Common myeloid progenitor, CD34-positive (primary cell): ENCODE measurements at regions not wholly inside any gene's neighbourhood (a gene's known extent, or its start where the extent isn't known, plus 50 kb on each side); places are given as distances from the start of the nearest gene placed in this dataset.
A peak's percentile ranks its signal among the peaks of the same experiment; 100 is the strongest.

Experiments used
- CTCF ChIA-PET: fragments of 350-600 bp; sonication (Branson Sonifier 250); formaldehyde crosslinking; loops from one replicate; lab custom pipeline; 2021; ENCODE audit warnings: antibody characterized with exemption; lab: Charles Lee
- POLR2A ChIA-PET: fragments of 350-600 bp; sonication (Branson Sonifier 250); formaldehyde crosslinking; loops from one replicate; lab custom pipeline; 2021; ENCODE audit warnings: antibody characterized with exemption; lab: Charles Lee
- DNase-seq, 3 donors: peaks; one replicate each; pipeline versions ENCODE4 v3.0.0 to v3.0.0-alpha.2; 2013
- H3K27ac ChIP-seq, 2 experiments: 1 replicate in 1 of 2; 2 replicates in 1 of 2; pipeline ENCODE4 v1.7.0; 2013; ENCODE audit warnings: inconsistent platforms in 2 of 2, low read length in 2 of 2, mild to moderate bottlenecking in 2 of 2, low read depth in 1 of 2, moderate library complexity in 1 of 2; ENCODE audit not compliant: severe bottlenecking in 2 of 2, insufficient read depth in 1 of 2, poor library complexity in 1 of 2
- H3K27me3 ChIP-seq, 5 experiments: replicated peaks in 2 of 5; 1 replicate in 3 of 5; 2 replicates in 2 of 5; pipeline versions ENCODE4 v1.6.1 to v1.7.0; 2013; ENCODE audit warnings: low read length in 4 of 5, mild to moderate bottlenecking in 2 of 5, moderate library complexity in 2 of 5, inconsistent platforms in 1 of 5; ENCODE audit not compliant: insufficient read depth in 5 of 5, control insufficient read depth in 4 of 5
- H3K36me3 ChIP-seq, 4 experiments: 1 replicate in 2 of 4; 2 replicates in 2 of 4; pipeline versions ENCODE4 v1.6.1 to v1.7.0; 2013; ENCODE audit warnings: low read length in 3 of 4, control low read depth in 1 of 4, mild to moderate bottlenecking in 1 of 4; ENCODE audit not compliant: control insufficient read depth in 4 of 4, insufficient read depth in 4 of 4
- H3K4me1 ChIP-seq, 4 experiments: 1 replicate in 3 of 4; 2 replicates in 1 of 4; pipeline versions ENCODE4 v1.6.1 to v1.7.1; 2013; ENCODE audit warnings: low read length in 3 of 4, mild to moderate bottlenecking in 3 of 4, control low read depth in 1 of 4, inconsistent platforms in 1 of 4, moderate library complexity in 1 of 4; ENCODE audit not compliant: control insufficient read depth in 4 of 4, insufficient read depth in 4 of 4; ENCODE audit errors: control extremely low read depth in 1 of 4
- H3K4me3 ChIP-seq, 7 experiments: 1 replicate in 4 of 7; 2 replicates in 3 of 7; pipeline versions ENCODE4 v1.5.1 to v1.7.0; 2013; ENCODE audit warnings: mild to moderate bottlenecking in 7 of 7, low read length in 6 of 7, moderate library complexity in 6 of 7, inconsistent platforms in 2 of 7, low read depth in 2 of 7, control low read depth in 1 of 7; ENCODE audit not compliant: insufficient read depth in 4 of 7, control insufficient read depth in 1 of 7; ENCODE audit errors: extremely low read depth in 1 of 7
- H3K9me3 ChIP-seq, 5 experiments: 1 replicate in 4 of 5; 2 replicates in 1 of 5; pipeline versions ENCODE4 v1.6.1 to v1.7.1; 2013; ENCODE audit warnings: low read length in 4 of 5, mild to moderate bottlenecking in 2 of 5, inconsistent platforms in 1 of 5, low read depth in 1 of 5, moderate library complexity in 1 of 5; ENCODE audit not compliant: control insufficient read depth in 4 of 5, insufficient read depth in 2 of 5; ENCODE audit errors: control extremely low read depth in 1 of 5
- WGBS: methylation state at CpG from one replicate; pipeline ENCODE4 v1.1.5; 2013; ENCODE audit not compliant: insufficient coverage; 5-methylcytosine and 5-hydroxymethylcytosine counted together

- H3K4me3 ChIP-seq: no peak overlapping the region
- no peaks in the 10 kb centered on the region for H3K9me3 ChIP-seq
- no peaks in the 10 kb centered on the region for H3K4me1 ChIP-seq
- no peak for DNase-seq
- H3K27ac ChIP-seq: no peak overlapping the region
- CTCF ChIA-PET: no interaction called here
- no peaks in the 10 kb centered on the region for H3K36me3 ChIP-seq
- H3K27me3 ChIP-seq: no peaks in the 10 kb centered on the region
- POLR2A ChIA-PET: no interaction called here
These were observed 1985.1 kb downstream of the C4orf33 start for GRCh38 chr4:131081069-131081468.

GRCh38 chr4:131084997-131085396 lies 1989.0 kb downstream of the C4orf33 start:
- Histone ChIP-seq H3K4me1 (no peaks in the 10 kb centered on the region), H3K9me3 (no peaks in the 10 kb centered on the region), H3K4me3 (no peak overlapping the region), H3K36me3 (no peaks in the 10 kb centered on the region), H3K27me3 (no peaks in the 10 kb centered on the region), H3K27ac (no peak overlapping the region)
- POLR2A ChIA-PET: no interaction called here
- CTCF ChIA-PET: no interaction called here
- WGBS: no CpG with 5 or more reads among the region's 3 CpGs
- DNase-seq: no peak

GRCh38 chr4:131091896-131092295 lies 1995.9 kb downstream of the C4orf33 start:
- Histone ChIP-seq H3K9me3 (no peaks in the 10 kb centered on the region), H3K27me3 (no peaks in the 10 kb centered on the region), H3K4me1 (no peaks in the 10 kb centered on the region), H3K27ac (no peak overlapping the region), H3K4me3 (no peak overlapping the region), H3K36me3 (no peaks in the 10 kb centered on the region)
- POLR2A ChIA-PET: no interaction called here
- peak; percentile 20 to 43 (median 40) for DNase-seq
- CTCF ChIA-PET: no interaction called here

- 100% methylated on average over 2 of the region's 2 CpGs for WGBS
These were observed 1997.4 kb downstream of the C4orf33 start for GRCh38 chr4:131093303-131093702.

GRCh38 chr4:131098976-131099375 lies 2003.0 kb downstream of the C4orf33 start:
- Histone ChIP-seq H3K27me3 (no peaks in the 10 kb centered on the region), H3K4me3 (no peak overlapping the region), H3K27ac (no peak overlapping the region), H3K4me1 (no peaks in the 10 kb centered on the region), H3K36me3 (no peaks in the 10 kb centered on the region), H3K9me3 (no peaks in the 10 kb centered on the region)
- CTCF ChIA-PET: no interaction called here
- POLR2A ChIA-PET: no interaction called here
- DNase-seq: no peak
- 96% methylated on average over 4 of the region's 5 CpGs for WGBS

More at GRCh38 chr4:131093303-131093702, 1997.4 kb downstream of the C4orf33 start:
- H3K27ac ChIP-seq: no peak overlapping the region
- no peaks in the 10 kb centered on the region for H3K36me3 ChIP-seq
- no peaks in the 10 kb centered on the region for H3K4me1 ChIP-seq
- H3K27me3 ChIP-seq: no peaks in the 10 kb centered on the region
- ChIA-PET POLR2A (no interaction called here), CTCF (no interaction called here)
- no peak overlapping the region for H3K4me3 ChIP-seq
- DNase-seq: no peak
- H3K9me3 ChIP-seq: no peaks in the 10 kb centered on the region

GRCh38 chr4:131113273-131113672 lies 2017.3 kb downstream of the C4orf33 start:
- WGBS: no CpG with 5 or more reads among the region's 3 CpGs
- DNase-seq: no peak
- Histone ChIP-seq H3K4me3 (no peak overlapping the region), H3K4me1 (no peaks in the 10 kb centered on the region), H3K27ac (no peak overlapping the region), H3K9me3 (no peaks in the 10 kb centered on the region), H3K27me3 (no peaks in the 10 kb centered on the region), H3K36me3 (no peaks in the 10 kb centered on the region)
- POLR2A ChIA-PET: no interaction called here
- CTCF ChIA-PET: no interaction called here

GRCh38 chr4:131113704-131114103 lies 2017.8 kb downstream of the C4orf33 start:
- ChIA-PET CTCF (no interaction called here), POLR2A (no interaction called here)
- Histone ChIP-seq H3K9me3 (no peaks in the 10 kb centered on the region), H3K27ac (no peak overlapping the region), H3K4me3 (no peak overlapping the region), H3K36me3 (no peaks in the 10 kb centered on the region), H3K4me1 (no peaks in the 10 kb centered on the region), H3K27me3 (no peaks in the 10 kb centered on the region)
- DNase-seq: no peak
- WGBS: no CpG with 5 or more reads among the region's 2 CpGs
